Lung (tissue), 11 donors: ENCODE measurements at regions not wholly inside any gene's neighbourhood (a gene's known extent, or its start where the extent isn't known, plus 50 kb on each side); places are given as distances from the start of the nearest gene placed in this dataset.

ENCODE experiments used
- ATAC-seq: fragments of 200-7000 bp; cut with Tn5 transposase; one replicate; pipeline ENCODE4 v1.9.1; 2020; ENCODE audit warnings: moderate number of reproducible peaks; ENCODE audit not compliant: insufficient read depth, low FRiP score
- DNase-seq, 3 donors: peaks; one replicate each; pipeline ENCODE4 v3.0.0-alpha.2; 2013 to 2017
- H3K27ac ChIP-seq, 2 donors: one replicate each; pipeline ENCODE4 v1.5.1; 2013; ENCODE audit warnings: mild to moderate bottlenecking in 2 of 2, moderate library complexity in 2 of 2, control low read depth in 1 of 2, inconsistent platforms in 1 of 2, low read depth in 1 of 2, low read length in 1 of 2
- H3K27me3 ChIP-seq, 3 donors: one replicate each; pipeline ENCODE4 v1.5.1; 2013; ENCODE audit warnings: low read length in 2 of 3; ENCODE audit not compliant: control insufficient read depth in 3 of 3, insufficient read depth in 3 of 3
- H3K36me3 ChIP-seq, 4 donors: one replicate each; pipeline ENCODE4 v1.5.1; 2013; ENCODE audit warnings: low read length in 4 of 4, mild to moderate bottlenecking in 1 of 4, moderate library complexity in 1 of 4; ENCODE audit not compliant: control insufficient read depth in 4 of 4, insufficient read depth in 4 of 4
- H3K4me1 ChIP-seq, 5 donors: one replicate each; pipeline ENCODE4 v1.5.1; 2013; ENCODE audit warnings: low read length in 5 of 5, mild to moderate bottlenecking in 2 of 5, moderate library complexity in 1 of 5; ENCODE audit not compliant: control insufficient read depth in 5 of 5, insufficient read depth in 5 of 5
- H3K4me3 ChIP-seq: one replicate; pipeline ENCODE4 v1.5.1; 2013; ENCODE audit warnings: mild to moderate bottlenecking, control low read depth, moderate library complexity
- H3K9ac ChIP-seq, 2 donors: one replicate each; pipeline ENCODE4 v1.5.1; 2013; ENCODE audit warnings: low read length in 2 of 2, control low read depth in 1 of 2; ENCODE audit not compliant: insufficient read depth in 1 of 2
- H3K9me3 ChIP-seq, 4 donors: one replicate each; pipeline ENCODE4 v1.5.1; 2013; ENCODE audit warnings: low read length in 3 of 4, mild to moderate bottlenecking in 1 of 4, moderate library complexity in 1 of 4; ENCODE audit not compliant: control insufficient read depth in 4 of 4, insufficient read depth in 3 of 4
- WGBS, 2 donors: extraction: QIAGEN DNeasy Blood & Tissue Kit; methylation state at CpG; one replicate each; pipeline ENCODE4 v1.1.7; 2013; 5-methylcytosine and 5-hydroxymethylcytosine counted together
- TF ChIP-seq, protein P1 (sequence below): IDR thresholded peaks from 2 replicates; pipeline ENCODE4 v1.5.1; 2012; ENCODE audit warnings: mild to moderate bottlenecking; ENCODE audit errors: control extremely low read depth, extremely low read depth
- donor health status: control.
- donor health status: control.
- donor health status: Bipolar disorder and iron deficiency.
- donor health status: healthy.
- donor health status: DM: yes; HTN: yes; CAD: no.

- no peak overlapping the region for H3K27ac ChIP-seq
- DNase-seq, result no peak
- no peaks in the 10 kb centered on the region for H3K36me3 ChIP-seq
- no peaks in the 10 kb centered on the region for H3K27me3 ChIP-seq
- no peaks in the 10 kb centered on the region for H3K4me1 ChIP-seq
- no peak for ATAC-seq
- H3K9me3 ChIP-seq, result peaks cover 0 to 2% (median 0%) of the 10 kb centered on the region in 4 donors
- H3K9ac ChIP-seq, result no peak overlapping the region
- TF ChIP-seq, protein P1, sequence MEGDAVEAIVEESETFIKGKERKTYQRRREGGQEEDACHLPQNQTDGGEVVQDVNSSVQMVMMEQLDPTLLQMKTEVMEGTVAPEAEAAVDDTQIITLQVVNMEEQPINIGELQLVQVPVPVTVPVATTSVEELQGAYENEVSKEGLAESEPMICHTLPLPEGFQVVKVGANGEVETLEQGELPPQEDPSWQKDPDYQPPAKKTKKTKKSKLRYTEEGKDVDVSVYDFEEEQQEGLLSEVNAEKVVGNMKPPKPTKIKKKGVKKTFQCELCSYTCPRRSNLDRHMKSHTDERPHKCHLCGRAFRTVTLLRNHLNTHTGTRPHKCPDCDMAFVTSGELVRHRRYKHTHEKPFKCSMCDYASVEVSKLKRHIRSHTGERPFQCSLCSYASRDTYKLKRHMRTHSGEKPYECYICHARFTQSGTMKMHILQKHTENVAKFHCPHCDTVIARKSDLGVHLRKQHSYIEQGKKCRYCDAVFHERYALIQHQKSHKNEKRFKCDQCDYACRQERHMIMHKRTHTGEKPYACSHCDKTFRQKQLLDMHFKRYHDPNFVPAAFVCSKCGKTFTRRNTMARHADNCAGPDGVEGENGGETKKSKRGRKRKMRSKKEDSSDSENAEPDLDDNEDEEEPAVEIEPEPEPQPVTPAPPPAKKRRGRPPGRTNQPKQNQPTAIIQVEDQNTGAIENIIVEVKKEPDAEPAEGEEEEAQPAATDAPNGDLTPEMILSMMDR, result no peak
- H3K4me3 ChIP-seq, result no peak overlapping the region
- 94 to 100% methylated on average over 1 of the region's 1 CpG for WGBS, 2 donors
Measured at GRCh38 chr2:60118917-60119316, 434.5 kb downstream of the BCL11A start.

- H3K9ac ChIP-seq, result no peak overlapping the region
- peaks cover 0 to 2% (median 0%) of the 10 kb centered on the region in 4 donors for H3K9me3 ChIP-seq
- no peaks in the 10 kb centered on the region for H3K27me3 ChIP-seq
- 57 to 72% methylated on average over 1 of the region's 1 CpG for WGBS, 2 donors
- no peak for ATAC-seq
- no peak overlapping the region for H3K4me3 ChIP-seq
- no peaks in the 10 kb centered on the region for H3K36me3 ChIP-seq
- DNase-seq, result no peak
- TF ChIP-seq, protein P1, result no peak
- H3K27ac ChIP-seq, result no peak overlapping the region
- no peaks in the 10 kb centered on the region for H3K4me1 ChIP-seq
Measured at GRCh38 chr2:60118061-60118460, 435.4 kb downstream of the BCL11A start.

DNA sequence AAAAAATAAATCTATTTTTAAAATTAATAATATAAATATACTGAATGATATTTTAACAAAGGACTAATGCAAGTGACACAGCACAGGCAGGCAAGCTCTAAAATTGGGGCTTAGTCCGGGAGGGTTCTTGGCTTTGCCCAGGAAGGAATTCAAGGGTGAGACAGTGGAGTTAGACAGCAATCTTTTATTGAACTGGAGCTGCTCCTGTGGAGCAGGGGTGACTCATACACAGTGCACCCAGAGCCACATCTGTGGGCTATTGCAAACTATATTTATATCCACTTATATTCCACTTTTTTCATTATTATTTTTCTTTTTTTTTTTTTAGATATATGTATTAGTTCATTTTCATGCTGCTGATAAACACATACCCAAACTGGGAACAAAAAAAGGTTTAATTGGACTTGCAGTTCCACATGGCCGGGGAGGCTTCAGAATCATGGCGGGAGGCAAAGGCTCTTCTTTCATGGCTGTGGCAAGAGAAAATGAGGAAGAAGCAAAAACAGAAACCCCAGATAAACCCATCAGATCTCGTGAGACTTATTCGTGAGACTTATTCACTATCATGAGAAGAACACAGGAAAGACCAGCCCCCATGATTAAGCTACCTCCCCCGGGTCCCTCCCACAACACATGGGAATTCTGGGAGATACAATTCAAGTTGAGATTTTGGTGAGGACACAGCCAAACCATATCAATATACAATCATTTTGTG lies 437.1 kb downstream of the BCL11A start:
- no peak overlapping the region for H3K9ac ChIP-seq
- no peak for ATAC-seq
- no peaks in the 10 kb centered on the region for H3K4me1 ChIP-seq
- peaks cover 0 to 2% (median 0%) of the 10 kb centered on the region in 4 donors for H3K9me3 ChIP-seq
- H3K27ac ChIP-seq, result no peak overlapping the region
- H3K4me3 ChIP-seq, result no peak overlapping the region
- H3K36me3 ChIP-seq, result no peaks in the 10 kb centered on the region
- 89 to 91% methylated on average over 6 of the region's 6 CpGs for WGBS, 2 donors
- H3K27me3 ChIP-seq, result no peaks in the 10 kb centered on the region
- TF ChIP-seq, protein P1, result no peak
- no peak for DNase-seq

DNA sequence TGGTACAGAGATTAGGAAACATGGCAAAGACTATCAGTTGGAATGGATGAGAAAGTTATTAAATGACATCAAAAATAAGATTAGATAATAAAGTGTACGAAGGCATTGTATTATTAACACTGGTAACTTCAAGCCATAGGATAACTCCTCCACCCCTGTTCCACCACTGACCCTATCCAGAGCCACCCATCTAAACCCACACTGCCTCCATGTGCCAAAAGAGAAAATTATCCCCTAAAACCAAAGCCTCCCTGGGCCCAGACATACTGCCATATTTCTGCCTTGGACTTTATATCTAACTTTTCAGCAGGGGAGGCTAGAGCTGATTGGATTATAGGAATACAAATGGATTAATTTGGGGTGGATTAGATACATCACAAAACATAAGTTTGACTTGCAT lies 443.7 kb downstream of the BCL11A start:
- no peak overlapping the region for H3K9ac ChIP-seq
- ATAC-seq (no peak), DNase-seq (no peak)
- no peaks in the 10 kb centered on the region for H3K36me3 ChIP-seq
- no peak overlapping the region for H3K27ac ChIP-seq
- no peaks in the 10 kb centered on the region for H3K27me3 ChIP-seq
- 89 to 93% methylated on average over 1 of the region's 1 CpG for WGBS, 2 donors
- H3K4me3 ChIP-seq, result no peak overlapping the region
- H3K9me3 ChIP-seq, result no peaks in the 10 kb centered on the region
- TF ChIP-seq, protein P1, result no peak
- H3K4me1 ChIP-seq, result no peaks in the 10 kb centered on the region
